T-helper 17 cell (primary cell): ENCODE measurements at regions not wholly inside any gene's neighbourhood (a gene's known extent, or its start where the extent isn't known, plus 50 kb on each side); places are given as distances from the start of the nearest gene placed in this dataset.
"Not testable (repeated sequence)": the region's sequence is repeated elsewhere in the genome, so short reads cannot be mapped to it uniquely, and the experiment has no call there.

Source experiments
- ATAC-seq: fragments of 150-1000 bp; cut with Tn5 transposase; 2 replicates; pipeline ENCODE4 v1.10.0; 2021; ENCODE audit warnings: mild to moderate bottlenecking, moderate library complexity
- DNase-seq, 3 donors: peaks; one replicate each; pipeline versions ENCODE4 v3.0.0 to v3.0.0-alpha.2; 2020 to 2021
- H3K9me3 ChIP-seq: one replicate; pipeline ENCODE4 v1.7.0; 2013; ENCODE audit warnings: low read length, mild to moderate bottlenecking; ENCODE audit not compliant: control insufficient read depth, poor library complexity, severe bottlenecking
- H3K27ac Mint-ChIP-seq: one replicate; pipeline ENCODE4 v1.8.0; 2022; ENCODE audit warnings: mild to moderate bottlenecking, moderate library complexity, mixed read lengths
- H3K27me3 Mint-ChIP-seq: one replicate; pipeline ENCODE4 v1.8.0; 2022; ENCODE audit warnings: mixed read lengths
- H3K36me3 Mint-ChIP-seq: one replicate; pipeline ENCODE4 v1.8.0; 2022; ENCODE audit warnings: low read depth, mixed read lengths
- H3K4me1 Mint-ChIP-seq: one replicate; pipeline ENCODE4 v1.8.0; 2022; ENCODE audit warnings: mild to moderate bottlenecking, mixed read lengths
- H3K4me3 Mint-ChIP-seq: one replicate; pipeline ENCODE4 v1.8.0; 2022; ENCODE audit warnings: mild to moderate bottlenecking, moderate library complexity, mixed read lengths

- Mint-ChIP-seq H3K4me3 (no peak overlapping the region), H3K4me1 (no peaks in the 10 kb centered on the region), H3K27ac (no peak overlapping the region), H3K27me3 (peaks cover 64% of the 10 kb centered on the region), H3K36me3 (peaks cover 5% of the 10 kb centered on the region)
- ATAC-seq = no peak
- H3K9me3 ChIP-seq = no peaks in the 10 kb centered on the region
- no peak for DNase-seq
Measured at GRCh38 chr13:110983241-110983640, 68.4 kb upstream of the ANKRD10 start.

GRCh38 chr13:110981379-110981778, 66.5 kb upstream of the ANKRD10 start:
- H3K9me3 ChIP-seq = no peaks in the 10 kb centered on the region
- peaks cover 5% of the 10 kb centered on the region for H3K36me3 Mint-ChIP-seq
- H3K27me3 Mint-ChIP-seq = peaks cover 47% of the 10 kb centered on the region
- H3K27ac Mint-ChIP-seq = no peak overlapping the region
- DNase-seq = no peak
- ATAC-seq = no peak
- no peak overlapping the region for H3K4me3 Mint-ChIP-seq
- H3K4me1 Mint-ChIP-seq = no peaks in the 10 kb centered on the region

- H3K4me3 Mint-ChIP-seq = no peak overlapping the region
- ATAC-seq (no peak), DNase-seq (no peak)
- H3K9me3 ChIP-seq = no peaks in the 10 kb centered on the region
- peaks cover 5% of the 10 kb centered on the region for H3K36me3 Mint-ChIP-seq
- H3K27me3 Mint-ChIP-seq = peaks cover 47% of the 10 kb centered on the region
- H3K4me1 Mint-ChIP-seq = no peaks in the 10 kb centered on the region
- no peak overlapping the region for H3K27ac Mint-ChIP-seq
Measured at GRCh38 chr13:110980921-110981320, 66.1 kb upstream of the ANKRD10 start.

GRCh38 chr13:110979149-110979548, 64.3 kb upstream of the ANKRD10 start:
- H3K9me3 ChIP-seq, H3K4me1 Mint-ChIP-seq, DNase-seq, H3K4me3 Mint-ChIP-seq, H3K27ac Mint-ChIP-seq, H3K36me3 Mint-ChIP-seq, ATAC-seq: not testable (repeated sequence)
- peaks cover 34% of the 10 kb centered on the region for H3K27me3 Mint-ChIP-seq

GRCh38 chr13:110978390-110978789, 63.5 kb upstream of the ANKRD10 start:
- no peak overlapping the region for H3K4me3 Mint-ChIP-seq
- no peaks in the 10 kb centered on the region for H3K4me1 Mint-ChIP-seq
- no peaks in the 10 kb centered on the region for H3K36me3 Mint-ChIP-seq
- H3K27ac Mint-ChIP-seq = no peak overlapping the region
- DNase-seq (no peak), ATAC-seq (no peak)
- H3K27me3 Mint-ChIP-seq = peaks cover 27% of the 10 kb centered on the region
- no peaks in the 10 kb centered on the region for H3K9me3 ChIP-seq

- DNase-seq = no peak
- ATAC-seq = no peak
Measured at GRCh38 chr13:110976785-110977184, 61.9 kb upstream of the ANKRD10 start.

GRCh38 chr13:110973007-110973700, 58.3 kb upstream of the ANKRD10 start:
- H3K4me1 Mint-ChIP-seq = no peaks in the 10 kb centered on the region
- ATAC-seq (no peak), DNase-seq (no peak)
- H3K27me3 Mint-ChIP-seq = peaks cover 6% of the 10 kb centered on the region
- no peaks in the 10 kb centered on the region for H3K9me3 ChIP-seq
- H3K4me3 Mint-ChIP-seq = no peak overlapping the region
- H3K36me3 Mint-ChIP-seq = no peaks in the 10 kb centered on the region
- H3K27ac Mint-ChIP-seq = no peak overlapping the region

More at GRCh38 chr13:110976785-110977184, 61.9 kb upstream of the ANKRD10 start:
- Mint-ChIP-seq H3K4me1 (no peaks in the 10 kb centered on the region), H3K27me3 (peaks cover 22% of the 10 kb centered on the region), H3K27ac (no peak overlapping the region), H3K36me3 (no peaks in the 10 kb centered on the region), H3K4me3 (no peak overlapping the region)
- H3K9me3 ChIP-seq = no peaks in the 10 kb centered on the region

- no peaks in the 10 kb centered on the region for H3K9me3 ChIP-seq
- ATAC-seq (no peak), DNase-seq (no peak)
- Mint-ChIP-seq H3K27me3 (peaks cover 6% of the 10 kb centered on the region), H3K4me3 (no peak overlapping the region), H3K36me3 (no peaks in the 10 kb centered on the region), H3K27ac (no peak overlapping the region), H3K4me1 (no peaks in the 10 kb centered on the region)
Measured at GRCh38 chr13:110971486-110971885, 56.6 kb upstream of the ANKRD10 start.

- not testable (repeated sequence) for H3K36me3 Mint-ChIP-seq, H3K4me1 Mint-ChIP-seq, H3K27ac Mint-ChIP-seq, H3K9me3 ChIP-seq, H3K27me3 Mint-ChIP-seq, H3K4me3 Mint-ChIP-seq, DNase-seq, ATAC-seq
Measured at GRCh38 chr13:110967156-110967855, 52.4 kb upstream of the ANKRD10 start.

- H3K27ac Mint-ChIP-seq = no peak overlapping the region
- no peaks in the 10 kb centered on the region for H3K36me3 Mint-ChIP-seq
Measured at GRCh38 chr13:110965755-110966134, 50.9 kb upstream of the ANKRD10 start.

GRCh38 chr13:110965038-110965754, 50.3 kb upstream of the ANKRD10 start:
- ATAC-seq = peak; percentile 32
- H3K9me3 ChIP-seq = peaks cover 6% of the 10 kb centered on the region
- DNase-seq = no peak
- no peaks in the 10 kb centered on the region for H3K27me3 Mint-ChIP-seq
- no peaks in the 10 kb centered on the region for H3K4me1 Mint-ChIP-seq
- no peak overlapping the region for H3K27ac Mint-ChIP-seq
- H3K36me3 Mint-ChIP-seq = no peaks in the 10 kb centered on the region
- H3K4me3 Mint-ChIP-seq = no peak overlapping the region

More at GRCh38 chr13:110965755-110966134, 50.9 kb upstream of the ANKRD10 start:
- peaks cover 6% of the 10 kb centered on the region for H3K9me3 ChIP-seq
- no peak for ATAC-seq
- H3K27me3 Mint-ChIP-seq = no peaks in the 10 kb centered on the region
- no peaks in the 10 kb centered on the region for H3K4me1 Mint-ChIP-seq
- H3K4me3 Mint-ChIP-seq = no peak overlapping the region
- DNase-seq = no peak
